SJSA1 (cell line): ENCODE measurements at regions not wholly inside any gene's neighbourhood (a gene's known extent, or its start where the extent isn't known, plus 50 kb on each side); places are given as distances from the start of the nearest gene placed in this dataset.

Experiments
- DNase-seq, 2 experiments: peaks; one replicate each; pipeline ENCODE4 v3.0.0-alpha.2; 2015 to 2020; ENCODE audit warnings: low spot score in 2 of 2, low read depth in 1 of 2
- H3K27ac ChIP-seq: fragments of 250-450 bp; sonication (Bioruptor Pico); 2 replicates; pipeline ENCODE4 v1.5.1; 2020; ENCODE audit warnings: mild to moderate bottlenecking, moderate library complexity
- H3K27me3 ChIP-seq: fragments of 250-450 bp; sonication (Bioruptor Pico); replicated peaks from 2 replicates; pipeline ENCODE4 v1.5.1; 2020; ENCODE audit warnings: mild to moderate bottlenecking, moderate library complexity
- H3K36me3 ChIP-seq: fragments of 250-450 bp; sonication (Bioruptor Pico); 2 replicates; pipeline ENCODE4 v1.5.1; 2020; ENCODE audit warnings: mild to moderate bottlenecking
- H3K4me1 ChIP-seq: fragments of 250-450 bp; sonication (Bioruptor Pico); replicated peaks from 2 replicates; pipeline ENCODE4 v1.6.1; 2021; ENCODE audit warnings: mild to moderate bottlenecking
- H3K4me3 ChIP-seq: fragments of 250-450 bp; sonication (Bioruptor Pico); 2 replicates; pipeline ENCODE4 v1.5.1; 2020; ENCODE audit warnings: mild to moderate bottlenecking
- H3K9me3 ChIP-seq: fragments of 250-450 bp; sonication (Bioruptor Pico); replicated peaks from 2 replicates; pipeline ENCODE4 v1.5.1; 2020; ENCODE audit warnings: mild to moderate bottlenecking

DNA sequence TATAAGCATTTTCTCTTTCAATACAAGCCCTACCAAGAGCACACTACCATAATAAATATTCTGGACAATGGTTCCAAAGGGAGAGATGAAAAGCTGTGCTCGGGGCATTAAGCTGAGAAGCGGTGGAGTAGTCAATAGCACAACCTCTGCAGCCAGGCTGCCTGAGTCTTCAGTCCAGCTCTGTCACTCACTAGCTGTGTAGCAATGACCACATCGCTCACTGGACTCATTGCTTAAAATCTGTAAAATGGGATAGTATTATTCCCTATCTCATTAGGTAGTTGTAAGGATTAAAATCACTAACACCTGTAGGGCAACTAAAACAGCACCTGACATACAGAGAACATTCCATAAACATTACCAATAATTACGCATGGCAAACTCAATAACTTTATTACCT is 199.9 kb upstream of the KLF14 start:
- Histone ChIP-seq H3K4me1 (peaks cover 20% of the 10 kb centered on the region), H3K4me3 (no peak overlapping the region), H3K9me3 (no peaks in the 10 kb centered on the region), H3K27ac (no peak overlapping the region), H3K36me3 (peaks cover 30% of the 10 kb centered on the region), H3K27me3 (no peaks in the 10 kb centered on the region)
- DNase-seq, result no peak

DNA sequence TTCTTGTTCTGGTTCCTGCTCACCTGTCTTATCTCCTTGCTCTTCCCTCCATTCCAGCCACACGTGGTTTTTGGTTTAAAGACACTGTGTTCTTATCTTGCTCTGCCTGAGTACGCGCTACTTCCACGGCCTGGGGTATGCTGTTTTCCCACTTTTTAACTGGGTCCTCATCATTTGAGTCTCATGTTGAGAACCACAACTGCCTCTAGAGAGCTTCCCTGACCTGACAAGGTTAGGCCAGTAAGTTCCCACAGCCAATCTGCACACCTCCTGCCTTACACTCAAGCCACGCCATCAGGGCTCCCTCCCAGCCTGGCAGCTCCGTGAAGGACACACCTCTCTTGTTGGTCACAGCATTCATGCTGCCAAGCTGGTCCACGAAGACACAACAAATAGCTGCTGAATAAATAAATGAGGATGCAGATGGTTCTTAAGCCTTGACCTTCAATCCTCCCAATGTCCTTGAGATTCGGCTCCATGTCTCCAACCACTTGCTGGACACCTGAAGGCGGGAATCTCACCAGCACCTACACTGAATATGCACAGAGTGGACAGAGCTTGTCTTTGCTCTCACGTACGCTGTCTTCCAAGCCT is 201.7 kb upstream of the KLF14 start:
- Histone ChIP-seq H3K4me1 (peaks cover 32% of the 10 kb centered on the region), H3K27me3 (no peaks in the 10 kb centered on the region), H3K9me3 (no peaks in the 10 kb centered on the region), H3K4me3 (no peak overlapping the region), H3K27ac (no peak overlapping the region), H3K36me3 (peaks cover 33% of the 10 kb centered on the region)
- no peak for DNase-seq

DNA sequence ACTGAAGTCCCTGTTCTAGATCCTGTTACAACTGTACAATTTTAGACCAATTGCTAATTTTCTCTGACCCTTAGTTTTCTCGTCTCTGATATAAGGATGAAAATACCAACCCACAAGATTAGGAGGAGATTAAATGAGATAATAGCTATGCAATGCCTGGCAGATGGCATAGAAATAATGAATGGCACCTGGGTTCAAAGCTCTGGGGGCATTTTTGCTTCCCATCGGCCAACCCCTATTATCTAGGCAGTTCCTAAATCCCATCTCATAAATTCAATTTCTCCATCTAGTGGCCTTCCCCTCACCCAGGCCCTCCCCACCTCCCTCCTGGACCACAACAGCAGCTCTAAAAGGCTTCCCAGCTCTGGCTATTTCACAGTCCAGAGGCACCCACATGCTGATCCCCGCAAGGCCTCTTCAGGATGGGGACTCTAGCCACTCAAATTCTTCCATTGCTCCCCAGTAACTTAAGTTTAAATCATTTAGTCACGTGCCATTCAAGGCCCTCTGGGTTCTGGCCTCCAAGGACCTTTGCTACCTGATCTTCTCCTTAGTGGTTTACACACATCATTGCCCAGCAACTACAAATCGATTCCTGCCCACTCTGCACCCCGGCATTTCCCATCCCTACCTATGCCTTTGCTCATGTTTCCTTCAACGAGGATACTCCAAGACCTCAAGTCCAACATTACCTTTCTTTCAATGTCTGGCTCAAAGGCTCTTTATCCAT is 202.4 kb upstream of the KLF14 start:
- no peak for DNase-seq
- H3K4me3 ChIP-seq, result no peak overlapping the region
- H3K36me3 ChIP-seq, result peaks cover 33% of the 10 kb centered on the region
- H3K27me3 ChIP-seq, result no peaks in the 10 kb centered on the region
- peaks cover 29% of the 10 kb centered on the region for H3K4me1 ChIP-seq
- H3K27ac ChIP-seq, result no peak overlapping the region
- no peaks in the 10 kb centered on the region for H3K9me3 ChIP-seq

GRCh38 chr7:130937016-130937415 is 203.0 kb upstream of the KLF14 start:
- no peak for DNase-seq
- no peak overlapping the region for H3K27ac ChIP-seq

DNA sequence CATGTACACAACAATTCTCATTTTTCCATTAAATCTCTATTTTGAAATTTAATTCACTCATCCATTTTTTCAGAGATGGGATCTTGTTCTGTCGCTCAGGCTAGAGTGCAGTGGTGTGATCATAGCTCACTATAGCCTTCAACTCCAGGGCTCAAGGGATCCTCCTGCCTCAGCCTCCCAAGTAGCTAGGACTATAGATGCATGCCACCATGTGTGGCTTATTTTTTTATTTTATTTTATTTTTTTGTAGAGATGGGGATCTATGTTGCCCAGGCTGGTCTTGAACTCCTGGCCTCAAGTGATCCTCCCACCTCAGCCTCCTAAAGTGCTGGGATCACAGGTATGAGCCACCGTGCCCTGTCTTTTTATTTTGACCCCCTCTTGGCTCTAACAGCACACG is 203.8 kb upstream of the KLF14 start:
- H3K27ac ChIP-seq, result no peak overlapping the region
- DNase-seq, result no peak
- H3K9me3 ChIP-seq, result no peaks in the 10 kb centered on the region
- no peaks in the 10 kb centered on the region for H3K27me3 ChIP-seq
- H3K36me3 ChIP-seq, result peaks cover 28% of the 10 kb centered on the region
- peaks cover 37% of the 10 kb centered on the region for H3K4me1 ChIP-seq
- H3K4me3 ChIP-seq, result no peak overlapping the region

More at GRCh38 chr7:130937016-130937415, 203.0 kb upstream of the KLF14 start:
- Histone ChIP-seq H3K9me3 (no peaks in the 10 kb centered on the region), H3K36me3 (peaks cover 31% of the 10 kb centered on the region), H3K27me3 (no peaks in the 10 kb centered on the region), H3K4me1 (peaks cover 29% of the 10 kb centered on the region), H3K4me3 (no peak overlapping the region)

DNA sequence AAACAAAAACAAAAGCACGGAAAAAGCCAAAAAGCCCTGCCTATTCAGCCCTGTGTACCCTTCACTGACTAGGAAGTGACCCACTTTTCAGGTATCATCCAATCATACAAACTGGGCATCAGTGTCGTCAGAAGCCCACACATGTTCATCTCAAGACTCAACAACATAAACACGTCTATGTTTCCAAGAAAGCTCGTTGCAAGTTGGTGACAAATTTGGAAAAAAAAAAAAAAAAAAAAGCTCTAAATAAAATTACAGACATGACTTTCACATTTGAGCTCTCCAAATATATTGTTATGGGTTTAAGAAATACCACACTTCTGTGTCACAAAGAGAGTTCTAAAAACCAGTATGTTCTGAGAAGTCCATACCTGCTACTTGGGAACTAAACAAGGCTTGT is 204.7 kb upstream of the KLF14 start:
- H3K4me1 ChIP-seq, result peaks cover 41% of the 10 kb centered on the region
- H3K27me3 ChIP-seq, result no peaks in the 10 kb centered on the region
- DNase-seq, result no peak
- H3K36me3 ChIP-seq, result peaks cover 20% of the 10 kb centered on the region
- H3K9me3 ChIP-seq, result no peaks in the 10 kb centered on the region
- H3K27ac ChIP-seq, result peak overlapping the region; percentile 1; the same call in 1 of the 2 replicates
- no peak overlapping the region for H3K4me3 ChIP-seq

DNA sequence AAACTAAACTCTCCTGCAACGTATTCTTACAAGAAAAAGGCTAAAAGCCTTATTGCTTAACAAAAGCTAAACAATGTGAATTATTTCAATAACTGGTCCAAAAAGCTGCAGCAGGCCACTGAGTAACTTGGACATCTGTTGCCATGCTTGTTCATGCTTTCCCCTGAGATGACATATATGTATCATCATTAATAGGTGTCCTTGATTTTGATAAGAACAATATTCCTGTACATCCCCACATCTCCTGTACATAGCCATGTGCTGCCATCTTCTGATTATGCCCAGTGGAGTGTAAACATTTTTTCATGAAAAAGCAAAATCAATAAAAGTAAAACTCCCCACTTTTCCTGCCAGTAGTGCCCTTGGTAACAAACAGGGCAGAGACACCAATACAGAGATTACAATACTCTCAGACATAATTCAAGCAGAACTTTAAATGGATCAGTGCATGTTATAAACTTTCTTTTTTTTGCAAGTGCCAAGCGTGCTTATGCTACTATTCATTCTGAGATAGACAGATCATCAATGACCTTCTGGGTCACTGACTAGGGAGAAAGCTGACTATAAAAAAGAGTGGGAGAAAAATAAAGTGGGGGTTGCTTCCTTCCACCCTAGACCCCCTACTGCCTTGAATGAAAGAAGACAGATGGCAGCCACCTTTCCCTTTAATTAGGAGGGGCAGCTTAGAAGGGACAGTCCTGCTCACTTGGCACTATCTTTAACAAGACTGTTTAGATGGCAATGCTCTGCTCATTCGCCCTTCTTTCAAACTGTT is 205.5 kb upstream of the KLF14 start:
- peaks cover 48% of the 10 kb centered on the region for H3K4me1 ChIP-seq
- DNase-seq, result peak in 1 of 2 experiments; percentile 28
- no peaks in the 10 kb centered on the region for H3K27me3 ChIP-seq
- no peak overlapping the region for H3K4me3 ChIP-seq
- peak overlapping the region; percentile 1 for H3K27ac ChIP-seq
- H3K36me3 ChIP-seq, result peaks cover 17% of the 10 kb centered on the region
- H3K9me3 ChIP-seq, result no peaks in the 10 kb centered on the region

DNA sequence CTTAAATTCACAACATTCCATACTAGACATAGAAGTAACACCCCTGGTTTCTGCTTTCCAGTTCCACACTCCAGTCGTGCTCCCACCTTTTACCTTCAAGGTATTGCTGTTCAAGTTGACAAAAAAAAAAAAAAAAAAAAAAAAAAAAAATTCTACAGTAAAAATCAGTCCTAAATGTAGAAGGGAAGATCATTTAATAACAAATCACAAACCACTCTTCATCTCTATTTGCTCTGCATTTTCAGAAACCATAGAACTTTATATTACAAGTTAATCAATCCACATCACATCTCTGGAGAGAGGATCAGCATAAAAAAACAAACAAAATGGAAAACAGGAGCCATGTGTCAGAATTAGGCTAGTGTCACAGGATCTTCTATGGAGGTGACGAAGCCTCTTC is 206.3 kb upstream of the KLF14 start:
- Histone ChIP-seq H3K4me3 (no peak overlapping the region; the same call in 1 of the 2 replicates), H3K4me1 (peaks cover 49% of the 10 kb centered on the region)

GRCh38 chr7:130940907-130941306 is 206.9 kb upstream of the KLF14 start:
- Histone ChIP-seq H3K27ac (peak overlapping the region; percentile 68), H3K36me3 (peaks cover 21% of the 10 kb centered on the region), H3K27me3 (no peaks in the 10 kb centered on the region), H3K9me3 (no peaks in the 10 kb centered on the region), H3K4me3 (peak overlapping the region; percentile 38), H3K4me1 (peaks cover 52% of the 10 kb centered on the region)
- DNase-seq, result no peak

More for the DNA sequence above, 206.3 kb upstream of the KLF14 start:
- Histone ChIP-seq H3K27ac (peak overlapping the region; percentile 68; the same call in 1 of the 2 replicates), H3K36me3 (peaks cover 24% of the 10 kb centered on the region), H3K9me3 (no peaks in the 10 kb centered on the region), H3K27me3 (no peaks in the 10 kb centered on the region)
- peak in 1 of 2 experiments; percentile 26 for DNase-seq

DNA sequence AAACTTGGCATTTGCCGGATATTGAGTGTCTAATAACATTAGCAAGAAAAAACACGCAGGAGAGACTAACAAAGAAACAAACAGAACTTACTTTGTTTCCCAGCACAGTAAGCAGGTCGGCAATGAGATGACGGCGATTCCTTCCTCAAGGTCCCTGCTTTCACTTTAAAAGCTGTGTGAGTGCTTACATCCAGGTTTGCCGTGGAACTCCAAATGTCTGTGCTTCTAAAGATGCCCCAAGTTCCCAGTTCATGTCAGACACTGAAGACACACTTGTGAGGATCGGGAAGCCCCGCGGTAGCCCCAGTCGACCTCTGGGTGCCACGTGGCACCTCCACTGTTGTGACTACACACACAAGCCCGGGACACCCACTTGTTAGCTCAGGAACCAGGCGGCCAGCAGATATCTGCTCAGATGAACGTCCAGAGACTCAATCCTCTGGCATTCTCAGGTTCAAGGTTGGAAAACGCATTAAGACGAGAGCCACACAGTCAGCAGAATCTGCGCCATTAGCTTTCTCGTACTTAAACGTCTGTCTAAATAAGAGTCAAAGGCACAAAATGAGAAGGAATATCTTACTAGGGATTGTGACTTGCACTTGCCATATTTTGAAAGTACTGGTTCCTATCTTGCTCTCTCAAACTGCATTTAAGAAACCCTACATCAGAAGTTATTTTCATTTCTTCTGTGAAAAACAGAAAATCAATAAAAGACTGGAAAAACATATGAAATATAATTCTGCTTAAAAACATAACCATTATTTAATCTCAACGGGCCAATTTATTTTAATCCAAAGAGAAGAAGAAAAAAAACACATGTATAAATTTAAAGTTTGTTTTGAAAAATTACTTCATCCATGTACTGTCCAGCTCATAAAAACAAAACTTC is 207.6 kb upstream of the KLF14 start:
- Histone ChIP-seq H3K36me3 (peaks cover 21% of the 10 kb centered on the region), H3K27me3 (no peaks in the 10 kb centered on the region), H3K4me3 (peak overlapping the region; percentile 38), H3K9me3 (no peaks in the 10 kb centered on the region), H3K27ac (peak overlapping the region; percentile 68), H3K4me1 (peaks cover 58% of the 10 kb centered on the region)
- peak; percentile 62 to 85 for DNase-seq

GRCh38 chr7:130942211-130942964 is 208.4 kb upstream of the KLF14 start:
- DNase-seq, result peak in 1 of 2 experiments; percentile 72

DNA sequence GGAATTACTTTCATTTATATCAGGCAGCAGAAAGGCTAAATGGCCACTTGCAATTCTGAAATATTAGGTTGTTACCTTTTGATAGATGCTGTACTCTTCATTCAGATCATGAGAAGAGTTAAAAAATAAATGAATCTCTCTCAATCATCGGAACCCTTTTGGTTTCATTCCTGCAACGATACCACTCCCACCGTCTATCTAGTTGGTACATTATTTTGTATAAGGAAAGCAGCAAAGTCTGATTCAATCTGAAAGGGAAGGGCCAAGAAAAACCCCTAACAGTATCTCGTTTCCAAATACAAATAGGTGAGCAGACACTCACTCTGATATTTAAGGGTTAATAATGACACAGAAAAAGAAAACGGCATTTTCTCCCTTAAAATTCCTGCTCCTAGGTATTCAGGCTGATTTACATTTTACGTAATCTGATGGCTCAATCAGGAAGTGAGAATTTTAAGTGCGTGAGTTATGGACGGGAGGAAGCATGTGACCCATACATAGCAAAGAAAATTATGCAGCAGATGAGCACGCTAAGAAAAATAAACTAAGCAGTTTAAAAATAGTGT is 209.4 kb upstream of the KLF14 start:
- peak in 1 of 2 experiments; percentile 79 for DNase-seq
- Histone ChIP-seq H3K27me3 (no peaks in the 10 kb centered on the region), H3K4me1 (peaks cover 58% of the 10 kb centered on the region)

More at GRCh38 chr7:130942211-130942964, 208.4 kb upstream of the KLF14 start:
- Histone ChIP-seq H3K27ac (peak overlapping the region; percentile 68), H3K9me3 (no peaks in the 10 kb centered on the region), H3K4me3 (peak overlapping the region; percentile 38), H3K36me3 (peaks cover 21% of the 10 kb centered on the region), H3K27me3 (no peaks in the 10 kb centered on the region), H3K4me1 (peaks cover 62% of the 10 kb centered on the region)

More for the DNA sequence above, 209.4 kb upstream of the KLF14 start:
- peak overlapping the region; percentile 68 for H3K27ac ChIP-seq
- H3K9me3 ChIP-seq, result no peaks in the 10 kb centered on the region
- H3K36me3 ChIP-seq, result peaks cover 23% of the 10 kb centered on the region
- peak overlapping the region; percentile 38 for H3K4me3 ChIP-seq
